ENCODE measurements at regions not wholly inside any gene's neighbourhood (a gene's known extent, or its start where the extent isn't known, plus 50 kb on each side); places are given as distances from the start of the nearest gene placed in this dataset.

DNA sequence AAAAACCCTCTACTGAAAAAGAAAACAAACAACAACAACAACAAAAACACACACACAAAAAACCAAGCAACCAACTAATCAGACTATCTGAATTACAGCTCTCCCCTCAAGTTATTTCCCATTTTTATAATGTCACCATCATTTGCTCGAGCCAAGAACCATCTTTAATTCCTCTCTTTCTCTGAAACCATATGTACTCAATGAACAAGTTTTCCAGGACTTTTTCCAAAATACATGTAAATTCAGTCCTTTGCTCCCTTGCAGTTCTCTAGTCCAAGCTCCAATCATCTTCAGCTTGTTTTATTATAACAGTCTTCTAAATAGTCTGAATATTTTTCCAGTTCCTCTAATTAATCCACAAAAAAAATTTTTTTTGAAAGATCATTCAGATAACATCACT, 506.0 kb downstream of the NXPH1 start:
- H3K36me3 Mint-ChIP-seq (ENCODE audit: unreplicated experiment) = no peaks in the 10 kb centered on the region
- no peak overlapping the region for H3K27ac Mint-ChIP-seq (ENCODE audit: unreplicated experiment)
- H3K9me3 Mint-ChIP-seq (ENCODE audit: unreplicated experiment) = no peaks in the 10 kb centered on the region
- no peaks in the 10 kb centered on the region for H3K4me1 Mint-ChIP-seq (ENCODE audit: unreplicated experiment)
- TF ChIP-seq, protein P1, sequence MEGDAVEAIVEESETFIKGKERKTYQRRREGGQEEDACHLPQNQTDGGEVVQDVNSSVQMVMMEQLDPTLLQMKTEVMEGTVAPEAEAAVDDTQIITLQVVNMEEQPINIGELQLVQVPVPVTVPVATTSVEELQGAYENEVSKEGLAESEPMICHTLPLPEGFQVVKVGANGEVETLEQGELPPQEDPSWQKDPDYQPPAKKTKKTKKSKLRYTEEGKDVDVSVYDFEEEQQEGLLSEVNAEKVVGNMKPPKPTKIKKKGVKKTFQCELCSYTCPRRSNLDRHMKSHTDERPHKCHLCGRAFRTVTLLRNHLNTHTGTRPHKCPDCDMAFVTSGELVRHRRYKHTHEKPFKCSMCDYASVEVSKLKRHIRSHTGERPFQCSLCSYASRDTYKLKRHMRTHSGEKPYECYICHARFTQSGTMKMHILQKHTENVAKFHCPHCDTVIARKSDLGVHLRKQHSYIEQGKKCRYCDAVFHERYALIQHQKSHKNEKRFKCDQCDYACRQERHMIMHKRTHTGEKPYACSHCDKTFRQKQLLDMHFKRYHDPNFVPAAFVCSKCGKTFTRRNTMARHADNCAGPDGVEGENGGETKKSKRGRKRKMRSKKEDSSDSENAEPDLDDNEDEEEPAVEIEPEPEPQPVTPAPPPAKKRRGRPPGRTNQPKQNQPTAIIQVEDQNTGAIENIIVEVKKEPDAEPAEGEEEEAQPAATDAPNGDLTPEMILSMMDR (IDR thresholded peaks at IDR 0.05) = no peak
- H3K4me3 Mint-ChIP-seq (ENCODE audit: unreplicated experiment) = no peak overlapping the region
- H3K27me3 Mint-ChIP-seq (ENCODE audit: unreplicated experiment) = no peaks in the 10 kb centered on the region
- DNase-seq (ENCODE audit: extremely low spot score, unreplicated experiment) = no peak

DNA sequence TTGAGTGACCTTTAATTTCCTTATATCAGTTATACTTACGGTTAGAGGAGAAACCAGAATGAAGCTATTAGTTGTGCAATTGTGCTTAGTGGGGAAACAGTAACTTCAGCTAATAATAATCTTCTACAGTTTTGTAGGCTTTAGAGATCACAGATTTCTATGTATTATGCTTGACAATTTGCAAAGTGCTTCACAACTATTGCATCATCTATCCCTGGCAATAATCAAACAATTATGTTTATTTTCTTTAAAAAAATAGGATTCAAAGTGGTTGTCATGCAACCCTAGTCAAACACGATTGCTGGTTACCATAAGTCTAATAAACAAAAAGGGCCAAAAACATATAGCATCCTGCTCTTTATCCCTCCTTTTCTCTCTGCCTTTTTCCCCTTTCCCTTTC, 530.3 kb downstream of the NXPH1 start:
- no peak for DNase-seq (ENCODE audit: extremely low spot score, unreplicated experiment)
- Mint-ChIP-seq H3K4me1 (ENCODE audit: unreplicated experiment) (no peaks in the 10 kb centered on the region), H3K27ac (ENCODE audit: unreplicated experiment) (no peak overlapping the region), H3K36me3 (ENCODE audit: unreplicated experiment) (no peaks in the 10 kb centered on the region), H3K27me3 (ENCODE audit: unreplicated experiment) (peaks cover 7% of the 10 kb centered on the region), H3K4me3 (ENCODE audit: unreplicated experiment) (no peak overlapping the region), H3K9me3 (ENCODE audit: unreplicated experiment) (no peaks in the 10 kb centered on the region)
- TF ChIP-seq, protein P1 (IDR thresholded peaks at IDR 0.05) = no peak

DNA sequence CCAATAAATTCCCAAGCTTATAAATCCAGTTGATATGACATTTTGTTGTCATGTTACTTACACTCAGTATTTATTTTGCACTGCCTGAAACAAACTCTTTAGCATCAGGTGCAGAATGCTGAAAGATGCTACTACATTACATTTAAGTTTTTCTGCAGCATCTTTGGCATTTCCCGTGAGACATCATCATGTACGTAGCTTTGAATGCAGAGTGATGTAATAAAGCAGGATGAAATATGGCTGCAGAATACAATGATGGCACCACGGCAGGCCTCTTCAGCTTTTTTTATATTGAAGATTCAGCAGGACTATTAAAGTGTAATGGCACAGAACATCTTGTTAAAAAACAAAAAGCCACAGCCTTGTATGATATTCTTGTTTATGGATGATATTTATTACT, 531.8 kb downstream of the NXPH1 start:
- TF ChIP-seq, protein P1 (IDR thresholded peaks at IDR 0.05) = no peak
- no peak overlapping the region for H3K4me3 Mint-ChIP-seq (ENCODE audit: unreplicated experiment)
- no peak for DNase-seq (ENCODE audit: extremely low spot score, unreplicated experiment)
- no peaks in the 10 kb centered on the region for H3K4me1 Mint-ChIP-seq (ENCODE audit: unreplicated experiment)
- H3K36me3 Mint-ChIP-seq (ENCODE audit: unreplicated experiment) = no peaks in the 10 kb centered on the region
- no peak overlapping the region for H3K27ac Mint-ChIP-seq (ENCODE audit: unreplicated experiment)
- H3K27me3 Mint-ChIP-seq (ENCODE audit: unreplicated experiment) = peaks cover 7% of the 10 kb centered on the region
- peaks cover under 1% of the 10 kb centered on the region for H3K9me3 Mint-ChIP-seq (ENCODE audit: unreplicated experiment)

DNA sequence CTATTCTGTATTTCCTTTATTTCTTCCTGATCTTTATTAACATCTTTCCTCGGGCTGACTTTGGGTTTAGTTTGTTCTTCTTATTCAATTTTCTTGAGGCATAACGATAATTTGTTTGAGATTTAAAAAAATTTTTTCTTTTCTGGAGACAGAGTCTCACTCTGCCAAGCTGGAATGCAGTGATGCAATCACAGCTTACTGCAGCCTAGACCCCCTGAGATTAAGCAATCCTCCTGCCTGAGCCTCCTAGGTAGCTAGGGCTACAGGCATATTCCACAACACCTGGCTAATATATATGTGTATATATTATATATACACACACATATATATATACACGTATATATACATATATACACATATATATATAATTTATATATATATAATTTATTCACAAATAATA, 540.2 kb downstream of the NXPH1 start:
- Mint-ChIP-seq H3K27ac (ENCODE audit: unreplicated experiment) (no peak overlapping the region), H3K27me3 (ENCODE audit: unreplicated experiment) (no peaks in the 10 kb centered on the region), H3K36me3 (ENCODE audit: unreplicated experiment) (no peaks in the 10 kb centered on the region), H3K4me3 (ENCODE audit: unreplicated experiment) (no peak overlapping the region), H3K4me1 (ENCODE audit: unreplicated experiment) (no peaks in the 10 kb centered on the region), H3K9me3 (ENCODE audit: unreplicated experiment) (peaks cover 4% of the 10 kb centered on the region)
- no peak for DNase-seq (ENCODE audit: extremely low spot score, unreplicated experiment)
- TF ChIP-seq, protein P1 (IDR thresholded peaks at IDR 0.05) = no peak

DNA sequence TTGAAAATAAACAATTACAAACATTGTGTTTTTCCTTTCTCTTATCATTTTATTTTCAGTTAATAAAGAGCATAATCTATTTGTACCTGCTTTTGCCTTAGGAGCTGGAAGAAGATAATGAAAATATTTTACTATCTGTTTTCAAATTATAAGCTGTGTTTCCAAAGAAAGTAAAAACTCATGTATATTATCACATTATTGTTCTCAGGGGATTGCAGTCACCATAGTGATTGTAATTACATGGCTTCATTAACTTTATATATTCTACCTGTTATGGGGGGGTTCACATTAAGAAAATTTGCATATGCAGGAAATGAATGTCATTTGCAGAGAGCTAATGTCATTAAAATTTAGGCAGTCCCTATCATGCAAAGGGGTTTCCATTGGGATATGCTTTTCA, 542.3 kb downstream of the NXPH1 start:
- H3K27me3 Mint-ChIP-seq (ENCODE audit: unreplicated experiment) = no peaks in the 10 kb centered on the region
- TF ChIP-seq, protein P1 (IDR thresholded peaks at IDR 0.05) = no peak
- H3K36me3 Mint-ChIP-seq (ENCODE audit: unreplicated experiment) = no peaks in the 10 kb centered on the region
- H3K27ac Mint-ChIP-seq (ENCODE audit: unreplicated experiment) = no peak overlapping the region
- no peaks in the 10 kb centered on the region for H3K4me1 Mint-ChIP-seq (ENCODE audit: unreplicated experiment)
- no peaks in the 10 kb centered on the region for H3K9me3 Mint-ChIP-seq (ENCODE audit: unreplicated experiment)
- no peak for DNase-seq (ENCODE audit: extremely low spot score, unreplicated experiment)
- no peak overlapping the region for H3K4me3 Mint-ChIP-seq (ENCODE audit: unreplicated experiment)
